AG09309 (cell line): ENCODE measurements at regions not wholly inside any gene's neighbourhood (a gene's known extent, or its start where the extent isn't known, plus 50 kb on each side); places are given as distances from the start of the nearest gene placed in this dataset.

Source experiments
- DNase-seq: peaks from one replicate; pipeline ENCODE4 v3.0.0-alpha.2; 2010; ENCODE audit warnings: low read depth
- H3K4me3 ChIP-seq: 2 replicates; pipeline ENCODE4 v1.5.1; 2011; ENCODE audit warnings: mild to moderate bottlenecking, low read depth, low read length, moderate library complexity; ENCODE audit not compliant: control insufficient read depth
- TF ChIP-seq, protein P1 (sequence below): IDR thresholded peaks from 2 replicates; pipeline ENCODE4 v1.5.1; 2011; ENCODE audit warnings: mild to moderate bottlenecking, low read depth, low read length, inconsistent platforms; ENCODE audit not compliant: insufficient read depth, control insufficient read depth; ENCODE audit errors: missing control alignments

DNA sequence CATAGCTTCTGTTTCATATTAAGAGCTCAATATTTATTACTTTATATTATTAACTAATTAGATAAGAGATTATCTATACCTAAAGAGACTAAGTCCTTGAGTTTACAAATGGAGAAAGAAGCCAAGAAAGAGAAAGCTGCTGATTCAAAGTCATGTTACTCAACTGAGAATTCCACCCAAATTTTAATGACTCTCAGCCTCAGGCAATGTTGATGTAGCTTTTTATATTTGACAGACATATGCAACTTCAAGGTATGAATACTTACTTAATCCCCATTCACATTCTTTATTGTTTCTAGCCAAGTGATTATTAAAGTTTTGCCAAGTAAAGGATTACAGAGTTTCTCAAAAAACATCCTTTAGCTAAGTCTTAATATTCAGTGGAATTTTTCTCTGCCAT is 527.5 kb upstream of the NMUR2 start:
- TF ChIP-seq, protein P1, sequence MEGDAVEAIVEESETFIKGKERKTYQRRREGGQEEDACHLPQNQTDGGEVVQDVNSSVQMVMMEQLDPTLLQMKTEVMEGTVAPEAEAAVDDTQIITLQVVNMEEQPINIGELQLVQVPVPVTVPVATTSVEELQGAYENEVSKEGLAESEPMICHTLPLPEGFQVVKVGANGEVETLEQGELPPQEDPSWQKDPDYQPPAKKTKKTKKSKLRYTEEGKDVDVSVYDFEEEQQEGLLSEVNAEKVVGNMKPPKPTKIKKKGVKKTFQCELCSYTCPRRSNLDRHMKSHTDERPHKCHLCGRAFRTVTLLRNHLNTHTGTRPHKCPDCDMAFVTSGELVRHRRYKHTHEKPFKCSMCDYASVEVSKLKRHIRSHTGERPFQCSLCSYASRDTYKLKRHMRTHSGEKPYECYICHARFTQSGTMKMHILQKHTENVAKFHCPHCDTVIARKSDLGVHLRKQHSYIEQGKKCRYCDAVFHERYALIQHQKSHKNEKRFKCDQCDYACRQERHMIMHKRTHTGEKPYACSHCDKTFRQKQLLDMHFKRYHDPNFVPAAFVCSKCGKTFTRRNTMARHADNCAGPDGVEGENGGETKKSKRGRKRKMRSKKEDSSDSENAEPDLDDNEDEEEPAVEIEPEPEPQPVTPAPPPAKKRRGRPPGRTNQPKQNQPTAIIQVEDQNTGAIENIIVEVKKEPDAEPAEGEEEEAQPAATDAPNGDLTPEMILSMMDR: no peak
- no peak overlapping the region for H3K4me3 ChIP-seq
- no peak for DNase-seq

DNA sequence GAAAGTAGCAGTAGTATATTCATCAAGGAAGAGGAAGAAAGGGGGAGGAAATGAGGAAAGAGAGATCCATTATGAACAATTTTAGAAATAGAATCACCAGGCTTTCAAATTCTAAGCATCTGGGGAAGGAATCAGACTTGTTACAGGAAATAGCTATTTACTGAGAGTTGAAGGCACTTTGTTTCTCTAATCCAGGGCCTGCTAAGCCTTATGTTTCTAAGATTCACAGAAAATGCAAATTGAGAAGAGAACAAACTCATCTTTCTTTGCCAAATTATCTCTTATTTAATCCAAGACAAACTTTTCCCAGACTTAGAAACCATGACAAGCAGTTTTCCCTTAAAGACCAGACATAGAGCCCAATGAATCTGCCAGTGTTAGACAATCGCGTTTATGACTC is 528.0 kb upstream of the NMUR2 start:
- TF ChIP-seq, protein P1: no peak

DNA sequence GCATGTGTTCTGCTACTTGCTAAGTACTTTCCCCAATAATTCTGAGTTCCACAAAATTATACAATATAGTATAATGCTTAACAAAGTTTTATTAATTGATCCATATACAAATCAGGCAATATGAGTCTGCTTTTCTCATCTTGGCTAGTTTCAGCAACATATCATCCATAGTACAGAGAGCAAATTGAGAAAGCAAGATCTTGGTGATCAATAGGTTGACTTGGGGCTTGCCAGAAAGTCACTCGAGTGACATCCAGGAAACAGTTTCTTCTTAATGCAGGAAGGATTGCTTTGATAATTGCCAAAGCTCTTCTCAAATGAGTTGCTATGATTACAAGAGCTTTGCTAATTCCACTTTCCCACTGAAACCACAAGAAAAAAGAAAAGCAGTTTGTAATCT is 533.6 kb upstream of the NMUR2 start:
- no peak overlapping the region for H3K4me3 ChIP-seq
- DNase-seq: no peak
- TF ChIP-seq, protein P1: no peak

More for the DNA sequence above, 528.0 kb upstream of the NMUR2 start:
- H3K4me3 ChIP-seq: no peak overlapping the region
- DNase-seq: no peak

DNA sequence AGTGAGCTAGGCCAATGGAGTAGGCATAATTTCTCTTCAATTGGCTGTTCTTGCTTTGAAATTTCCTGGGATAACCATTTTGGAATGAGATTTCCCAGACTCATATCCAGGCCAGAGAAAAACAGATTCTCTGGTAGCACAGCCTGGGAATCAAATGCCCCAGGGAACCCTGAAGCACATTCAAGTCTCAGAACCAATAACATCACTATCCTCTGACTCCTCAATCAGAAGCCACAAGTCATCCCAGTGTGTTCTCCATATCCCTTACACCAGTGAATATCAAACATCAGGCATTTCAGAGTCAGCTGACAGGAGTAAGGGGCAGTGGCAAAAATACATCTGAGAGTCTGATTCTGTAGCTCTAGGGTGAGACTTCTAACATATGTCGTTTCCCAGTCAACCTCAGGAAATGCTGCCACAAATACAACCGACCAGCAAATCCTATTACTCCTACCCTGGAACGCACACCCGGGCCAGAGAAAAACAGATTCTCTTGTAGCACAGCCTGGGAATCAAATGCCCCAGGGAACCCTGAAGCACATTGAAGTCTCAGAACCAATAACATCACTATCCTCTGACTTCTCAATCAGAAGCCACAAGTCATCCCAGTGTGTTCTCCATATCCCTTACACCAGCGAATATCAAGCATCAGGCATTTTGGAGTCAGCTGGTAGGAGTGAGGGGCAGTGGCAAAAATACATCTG is 537.7 kb upstream of the NMUR2 start:
- DNase-seq: no peak
- no peak overlapping the region for H3K4me3 ChIP-seq
- TF ChIP-seq, protein P1: no peak

DNA sequence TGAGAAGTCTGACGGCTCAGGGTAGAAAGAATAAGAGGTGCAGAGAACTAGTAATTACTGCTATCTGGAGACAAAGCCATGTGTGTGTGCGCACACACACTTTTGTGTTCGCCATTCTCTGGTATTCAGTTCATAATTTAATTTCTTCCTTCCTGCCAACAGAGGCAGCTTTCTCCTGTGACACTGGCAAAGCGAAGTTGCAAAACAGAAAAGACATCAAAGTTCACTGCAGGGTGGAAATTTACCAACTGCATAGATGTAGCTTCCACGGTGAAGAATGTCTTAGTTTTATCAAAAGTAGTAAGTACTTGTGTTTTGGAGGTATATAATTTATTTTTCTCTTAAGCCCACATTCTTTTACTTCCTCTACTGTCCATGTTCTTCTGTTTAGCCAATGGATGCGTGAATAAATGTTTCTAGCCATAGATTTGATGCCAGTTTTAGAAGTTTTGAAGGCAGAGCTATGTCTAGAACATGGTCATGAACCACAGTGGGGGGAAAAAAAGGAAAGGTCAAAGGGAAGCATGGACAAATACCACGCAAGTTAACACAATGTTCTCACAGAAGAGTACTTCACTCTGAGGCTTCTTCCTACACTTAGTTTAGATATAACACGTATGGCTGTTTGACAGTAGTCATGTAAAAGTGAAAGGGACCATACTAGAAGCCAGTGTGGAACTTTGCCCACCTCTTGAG is 536.5 kb upstream of the GRIA1 start:
- no peak for DNase-seq
- TF ChIP-seq, protein P1: no peak
- H3K4me3 ChIP-seq: no peak overlapping the region

DNA sequence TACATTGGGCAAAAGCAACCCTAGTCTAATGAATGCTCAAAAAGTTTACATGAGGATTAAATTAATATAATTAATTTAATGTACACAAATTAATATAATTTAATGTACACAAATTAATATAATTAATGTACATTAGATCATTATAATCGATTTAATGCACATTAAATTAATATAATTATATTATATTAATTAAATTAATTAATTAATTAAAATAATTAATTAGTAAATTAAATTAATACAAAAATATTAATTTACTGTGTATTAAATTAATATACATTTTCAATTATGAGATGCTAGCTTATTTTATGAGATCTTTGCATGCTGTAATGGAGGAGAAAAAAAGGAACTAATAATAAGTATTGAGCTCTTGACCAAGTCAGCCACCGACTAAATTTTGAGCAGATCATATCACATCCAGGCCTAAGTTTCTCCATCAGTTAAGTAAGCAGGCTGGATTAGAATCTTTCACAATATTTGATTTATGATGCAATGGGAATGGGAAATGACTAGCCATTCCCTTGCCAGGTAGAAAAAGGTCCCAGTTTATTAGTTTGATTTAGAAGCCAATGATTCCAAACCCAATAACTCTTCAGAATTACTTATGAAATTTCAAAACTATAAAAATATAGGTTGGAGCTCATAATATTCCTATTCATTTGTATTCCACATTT is 533.4 kb upstream of the GRIA1 start:
- no peak overlapping the region for H3K4me3 ChIP-seq
- TF ChIP-seq, protein P1: no peak
- DNase-seq: no peak
